ENCODE measurements at regions not wholly inside any gene's neighbourhood (a gene's known extent, or its start where the extent isn't known, plus 50 kb on each side); places are given as distances from the start of the nearest gene placed in this dataset.

GRCh38 chr9:109948453-109948852 lies 168.5 kb downstream of the PALM2AKAP2 start:
- Histone ChIP-seq H3K4me2 (ENCODE audit: low read length) (peak overlapping the region; percentile 31; the same call in 1 of the 2 replicates), H3K4me1 (ENCODE audit: insufficient read depth, low read length, severe bottlenecking) (peaks cover 75% of the 10 kb centered on the region), H3K4me3 (ENCODE audit: low read depth, low read length, poor library complexity, severe bottlenecking) (no peak overlapping the region), H3K27ac (ENCODE audit: low read depth, low read length, poor library complexity, severe bottlenecking) (peak overlapping the region; percentile 96), H3K9me3 (ENCODE audit: low read length) (no peaks in the 10 kb centered on the region), H3K79me2 (ENCODE audit: insufficient read depth, low read length) (no peaks in the 10 kb centered on the region), H3K9ac (ENCODE audit: low read length) (peak overlapping the region; percentile 26; the same call in 1 of the 2 replicates), H4K20me1 (ENCODE audit: insufficient read depth, low read length) (no peaks in the 10 kb centered on the region), H2AFZ (ENCODE audit: low read length) (peak overlapping the region; percentile 20; the same call in 1 of the 2 replicates), H3K9me2 (ENCODE audit: low read depth, low read length) (no peaks in the 10 kb centered on the region), H3K36me3 (ENCODE audit: insufficient read depth, low read length) (no peaks in the 10 kb centered on the region), H3K27me3 (ENCODE audit: insufficient read depth, low read length) (no peaks in the 10 kb centered on the region), H3F3A (ENCODE audit: insufficient read depth, low read length) (no peaks in the 10 kb centered on the region; the same call in 1 of the 2 replicates)
- no peak for TF ChIP-seq EZH2 (IDR thresholded peaks at IDR 0.05; ENCODE audit: borderline replicate concordance, low read length)
- no peak for TF ChIP-seq CTCF (IDR thresholded peaks at IDR 0.05; ENCODE audit: low read length)

GRCh38 chr9:109950710-109951443 lies 170.9 kb downstream of the PALM2AKAP2 start:
- no peaks in the 10 kb centered on the region for H3K9me3 ChIP-seq (ENCODE audit: low read length)
- H2AFZ ChIP-seq (ENCODE audit: low read length): no peak overlapping the region
- H3K4me1 ChIP-seq (ENCODE audit: insufficient read depth, low read length, severe bottlenecking): peaks cover 91% of the 10 kb centered on the region
- H3F3A ChIP-seq (ENCODE audit: insufficient read depth, low read length): no peaks in the 10 kb centered on the region; the same call in 1 of the 2 replicates
- H4K20me1 ChIP-seq (ENCODE audit: insufficient read depth, low read length): no peaks in the 10 kb centered on the region
- H3K27ac ChIP-seq (ENCODE audit: low read depth, low read length, poor library complexity, severe bottlenecking): peak overlapping the region; percentile 96
- peak overlapping the region; percentile 64 for H3K9ac ChIP-seq (ENCODE audit: low read length)
- H3K4me2 ChIP-seq (ENCODE audit: low read length): peak overlapping the region; percentile 51
- no peaks in the 10 kb centered on the region for H3K27me3 ChIP-seq (ENCODE audit: insufficient read depth, low read length)
- peak overlapping the region; percentile 8 for H3K4me3 ChIP-seq (ENCODE audit: low read depth, low read length, poor library complexity, severe bottlenecking)
- no peak for TF ChIP-seq CTCF (IDR thresholded peaks at IDR 0.05; ENCODE audit: low read length)
- TF ChIP-seq EZH2 (IDR thresholded peaks at IDR 0.05; ENCODE audit: borderline replicate concordance, low read length): no peak
- no peaks in the 10 kb centered on the region for H3K9me2 ChIP-seq (ENCODE audit: low read depth, low read length)
- H3K36me3 ChIP-seq (ENCODE audit: insufficient read depth, low read length): no peaks in the 10 kb centered on the region
- H3K79me2 ChIP-seq (ENCODE audit: insufficient read depth, low read length): no peaks in the 10 kb centered on the region

- H3K9me3 ChIP-seq (ENCODE audit: low read length): no peaks in the 10 kb centered on the region
- H3K4me1 ChIP-seq (ENCODE audit: insufficient read depth, low read length, severe bottlenecking): peaks cover 100% of the 10 kb centered on the region
- H4K20me1 ChIP-seq (ENCODE audit: insufficient read depth, low read length): no peaks in the 10 kb centered on the region
- peak overlapping the region; percentile 96 for H3K27ac ChIP-seq (ENCODE audit: low read depth, low read length, poor library complexity, severe bottlenecking)
- H2AFZ ChIP-seq (ENCODE audit: low read length): no peak overlapping the region
- H3K9me2 ChIP-seq (ENCODE audit: low read depth, low read length): no peaks in the 10 kb centered on the region
- no peak for TF ChIP-seq EZH2 (IDR thresholded peaks at IDR 0.05; ENCODE audit: borderline replicate concordance, low read length)
- TF ChIP-seq CTCF (IDR thresholded peaks at IDR 0.05; ENCODE audit: low read length): no peak
- no peaks in the 10 kb centered on the region for H3K36me3 ChIP-seq (ENCODE audit: insufficient read depth, low read length)
- H3K9ac ChIP-seq (ENCODE audit: low read length): peak overlapping the region; percentile 64; the same call in 1 of the 2 replicates
- peaks cover 3% of the 10 kb centered on the region; the same call in 1 of the 2 replicates for H3F3A ChIP-seq (ENCODE audit: insufficient read depth, low read length)
- peak overlapping the region; percentile 51; the same call in 1 of the 2 replicates for H3K4me2 ChIP-seq (ENCODE audit: low read length)
- no peaks in the 10 kb centered on the region for H3K27me3 ChIP-seq (ENCODE audit: insufficient read depth, low read length)
- H3K79me2 ChIP-seq (ENCODE audit: insufficient read depth, low read length): no peaks in the 10 kb centered on the region
- H3K4me3 ChIP-seq (ENCODE audit: low read depth, low read length, poor library complexity, severe bottlenecking): peak overlapping the region; percentile 2
These were observed 173.3 kb downstream of the PALM2AKAP2 start for GRCh38 chr9:109953300-109953699.
